SJCRH30 (cell line): ENCODE measurements at regions not wholly inside any gene's neighbourhood (a gene's known extent, or its start where the extent isn't known, plus 50 kb on each side); places are given as distances from the start of the nearest gene placed in this dataset.

ENCODE experiments used
- DNase-seq, 2 experiments: peaks; one replicate each; pipeline ENCODE4 v3.0.0-alpha.2; 2015 to 2020
- H3K27ac ChIP-seq: fragments of 250-450 bp; sonication (Bioruptor Pico); 2 replicates; pipeline ENCODE4 v1.5.1; 2020; ENCODE audit warnings: mild to moderate bottlenecking, moderate library complexity
- H3K27me3 ChIP-seq: fragments of 250-450 bp; sonication (Bioruptor Pico); 2 replicates; pipeline ENCODE4 v1.5.1; 2020; ENCODE audit warnings: mild to moderate bottlenecking, moderate library complexity
- H3K36me3 ChIP-seq: fragments of 250-450 bp; sonication (Bioruptor Pico); 2 replicates; pipeline ENCODE4 v1.5.1; 2020; ENCODE audit warnings: mild to moderate bottlenecking, moderate library complexity
- H3K4me1 ChIP-seq: fragments of 250-450 bp; sonication (Bioruptor Pico); 2 replicates; pipeline ENCODE4 v1.5.1; 2020; ENCODE audit warnings: mild to moderate bottlenecking, moderate library complexity
- H3K4me3 ChIP-seq: fragments of 250-450 bp; sonication (Bioruptor Pico); 2 replicates; pipeline ENCODE4 v1.5.1; 2020; ENCODE audit warnings: mild to moderate bottlenecking, moderate library complexity
- H3K9me3 ChIP-seq: fragments of 250-450 bp; sonication (Bioruptor Pico); replicated peaks from 2 replicates; pipeline ENCODE4 v1.5.1; 2020; ENCODE audit warnings: mild to moderate bottlenecking, moderate library complexity

DNA sequence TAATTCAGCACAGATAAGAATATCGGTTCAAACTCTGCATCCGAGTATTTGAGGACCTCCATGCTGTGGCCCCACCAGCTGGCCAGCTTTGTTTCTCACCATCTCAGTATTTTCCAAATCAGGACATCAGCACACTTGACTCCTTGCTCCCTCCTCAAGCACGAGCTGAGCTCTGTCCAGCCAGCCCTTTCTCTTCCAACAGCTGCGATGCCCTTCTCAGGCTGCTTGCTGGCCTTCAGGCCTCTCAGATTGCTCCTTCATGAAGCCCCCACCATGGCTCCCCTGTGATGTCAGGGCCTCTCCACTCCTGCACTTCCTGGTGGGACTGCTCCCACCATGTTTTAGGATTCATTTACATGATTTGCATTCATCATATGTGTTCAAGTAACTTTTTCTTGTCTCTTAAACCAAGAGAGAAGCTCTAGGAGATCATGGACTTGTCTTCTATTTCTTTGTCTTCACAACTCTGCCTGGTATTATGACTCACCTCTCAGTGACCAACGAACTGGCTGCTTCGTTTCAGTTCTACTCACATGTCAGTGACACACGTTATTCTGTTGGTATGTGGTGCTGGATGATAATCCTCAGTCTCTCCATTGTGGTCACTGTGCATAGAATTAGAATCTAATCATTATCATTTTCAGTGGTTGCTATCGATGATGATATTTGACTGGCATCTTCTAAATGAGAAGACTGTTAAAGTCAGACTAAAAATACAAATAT is 471.7 kb downstream of the EFNB2 start:
- DNase-seq = peak; percentile 13 to 21
- Histone ChIP-seq H3K4me3 (no peak overlapping the region), H3K27me3 (no peaks in the 10 kb centered on the region), H3K9me3 (no peaks in the 10 kb centered on the region), H3K4me1 (no peaks in the 10 kb centered on the region; the same call in 1 of the 2 replicates), H3K36me3 (no peaks in the 10 kb centered on the region), H3K27ac (0 out of 2 replicates have a peak overlapping the region, but pooled peaks have one; percentile 16)

DNA sequence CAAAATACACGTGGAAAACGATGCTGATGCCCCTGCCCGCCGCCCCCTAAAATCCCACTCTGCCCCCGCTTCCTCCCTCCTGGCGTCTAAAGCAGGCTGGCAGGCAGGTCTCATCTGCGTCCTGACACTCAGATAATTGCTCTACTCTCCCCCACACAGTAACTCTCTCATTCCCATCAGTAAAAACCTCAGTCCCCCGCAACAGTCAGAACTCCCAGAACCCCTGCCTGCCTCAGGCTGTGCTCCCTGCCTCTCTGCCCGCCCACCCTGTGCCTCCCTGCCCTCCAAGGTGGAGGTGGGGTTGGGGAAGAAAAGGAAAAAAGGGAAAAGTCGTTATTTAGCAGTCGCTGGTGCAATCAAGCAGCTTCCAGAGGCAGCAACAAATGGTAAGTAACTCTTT is 473.7 kb downstream of the EFNB2 start:
- H3K27me3 ChIP-seq = no peaks in the 10 kb centered on the region
- no peak for DNase-seq
- no peak overlapping the region for H3K4me3 ChIP-seq
- no peaks in the 10 kb centered on the region for H3K36me3 ChIP-seq
- no peaks in the 10 kb centered on the region for H3K9me3 ChIP-seq
- no peaks in the 10 kb centered on the region; the same call in 1 of the 2 replicates for H3K4me1 ChIP-seq
- no peak overlapping the region for H3K27ac ChIP-seq

DNA sequence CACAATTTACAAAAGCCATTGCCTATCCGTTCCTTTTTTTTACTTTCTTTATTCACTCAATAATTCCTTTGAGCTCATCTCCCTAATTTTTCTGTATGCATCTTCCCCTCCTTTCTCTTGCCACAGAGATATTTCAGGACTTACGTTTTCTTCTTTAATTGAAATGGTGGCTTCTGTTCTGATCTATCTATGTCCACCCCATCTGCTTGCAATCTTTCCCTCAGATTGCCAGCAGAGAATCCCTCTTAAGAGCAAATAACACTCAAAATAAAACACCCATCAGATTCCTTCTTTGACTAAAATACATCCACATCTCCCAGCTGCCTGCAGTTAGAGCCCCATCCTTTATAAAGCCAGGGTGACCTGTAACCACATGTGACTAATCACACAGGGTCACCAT is 478.6 kb downstream of the EFNB2 start:
- no peak overlapping the region for H3K4me3 ChIP-seq
- H3K27ac ChIP-seq = no peak overlapping the region
- H3K9me3 ChIP-seq = no peaks in the 10 kb centered on the region
- DNase-seq = no peak
- H3K4me1 ChIP-seq = peaks cover 6% of the 10 kb centered on the region; the same call in 1 of the 2 replicates
- H3K36me3 ChIP-seq = no peaks in the 10 kb centered on the region
- H3K27me3 ChIP-seq = no peaks in the 10 kb centered on the region

DNA sequence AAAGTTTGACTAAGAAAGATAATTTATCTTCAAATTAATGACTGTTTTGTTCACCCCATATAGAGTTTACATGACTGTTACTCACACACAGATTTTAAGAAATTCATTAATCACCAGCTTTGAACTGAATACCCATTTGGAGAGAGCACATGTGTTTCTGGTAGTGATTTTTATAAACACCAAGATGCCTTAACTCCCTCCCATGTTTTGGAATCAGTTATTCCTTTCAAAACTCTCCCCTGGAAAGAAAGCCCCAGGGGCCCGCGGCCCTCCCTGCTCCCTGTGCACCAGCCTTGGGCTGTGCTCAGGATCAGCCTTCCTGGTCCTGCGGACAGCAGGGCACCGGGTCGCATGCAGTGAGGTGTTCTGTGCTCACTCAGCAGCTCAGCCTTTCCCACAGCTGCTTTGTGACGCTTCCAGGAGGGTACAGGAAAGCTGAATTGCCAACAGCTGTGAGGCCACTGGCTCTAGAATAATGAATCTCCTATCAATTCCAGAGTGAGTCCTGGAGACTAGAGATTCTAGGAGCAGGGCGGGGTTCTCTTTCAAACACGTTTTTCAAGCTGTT is 483.2 kb downstream of the EFNB2 start:
- H3K27ac ChIP-seq = no peak overlapping the region
- no peaks in the 10 kb centered on the region for H3K9me3 ChIP-seq
- no peaks in the 10 kb centered on the region for H3K36me3 ChIP-seq
- no peaks in the 10 kb centered on the region for H3K27me3 ChIP-seq
- peak; percentile 61 to 73 for DNase-seq
- no peak overlapping the region for H3K4me3 ChIP-seq
- H3K4me1 ChIP-seq = peaks cover 8% of the 10 kb centered on the region; the same call in 1 of the 2 replicates

DNA sequence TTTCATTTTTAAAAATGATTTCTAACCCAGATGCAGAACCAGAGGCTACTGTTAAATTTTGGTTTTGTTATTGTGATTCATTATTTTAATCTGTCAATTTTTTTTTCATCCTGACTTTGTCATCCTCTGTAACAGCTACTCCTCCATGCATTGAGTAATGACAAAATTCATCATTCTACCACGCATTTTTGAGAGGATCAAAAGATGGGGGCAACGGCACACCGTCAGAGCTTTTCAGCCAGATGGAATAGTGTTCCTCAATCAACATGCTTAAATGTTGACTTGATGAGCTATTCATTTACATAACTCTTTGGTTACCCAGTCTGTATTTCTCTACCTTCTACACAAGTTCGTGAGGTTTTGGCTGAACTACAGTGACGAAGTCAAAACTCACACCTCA is 486.3 kb downstream of the EFNB2 start:
- H3K36me3 ChIP-seq = no peaks in the 10 kb centered on the region
- no peaks in the 10 kb centered on the region for H3K27me3 ChIP-seq
- H3K4me1 ChIP-seq = peaks cover 8% of the 10 kb centered on the region; the same call in 1 of the 2 replicates
- DNase-seq = no peak
- no peak overlapping the region for H3K27ac ChIP-seq
- H3K4me3 ChIP-seq = no peak overlapping the region
- H3K9me3 ChIP-seq = no peaks in the 10 kb centered on the region

DNA sequence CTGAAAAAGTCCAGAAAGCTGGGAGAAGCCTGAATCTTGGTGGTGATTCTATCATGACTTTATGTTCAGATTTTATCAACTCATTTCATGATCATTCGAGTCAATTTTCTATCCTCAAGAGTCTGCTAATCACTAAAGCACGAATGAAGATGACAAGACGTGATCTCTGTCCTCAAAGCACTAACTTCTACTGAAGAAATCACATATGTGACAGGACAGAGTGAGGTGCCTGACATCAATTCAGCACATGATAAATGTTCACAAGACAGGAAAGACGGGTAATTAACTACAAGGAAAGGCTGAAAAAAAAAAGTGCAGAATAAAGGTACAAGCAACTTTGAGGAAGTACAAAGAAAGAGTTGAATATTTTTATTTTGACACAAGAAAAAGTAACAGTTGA is 487.1 kb downstream of the EFNB2 start:
- no peak for DNase-seq
- no peaks in the 10 kb centered on the region for H3K9me3 ChIP-seq
- no peak overlapping the region for H3K27ac ChIP-seq

DNA sequence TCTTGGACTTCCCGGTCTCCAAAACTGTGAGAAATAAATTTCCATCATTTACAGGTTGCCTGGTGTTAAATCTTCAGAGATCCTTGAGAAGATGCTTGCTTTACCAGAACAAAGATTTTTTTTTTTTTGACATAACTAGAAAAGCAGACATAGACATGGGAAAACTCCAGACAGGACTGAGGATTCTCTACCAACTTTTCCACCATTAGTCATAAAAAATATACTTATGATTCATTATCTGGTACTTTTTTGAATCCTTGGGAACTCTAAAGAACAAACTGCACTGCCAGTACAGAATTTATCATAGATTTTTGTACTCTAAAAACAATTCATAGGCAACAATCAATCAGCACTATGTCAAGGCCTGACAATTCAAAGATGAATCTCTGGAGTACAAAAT is 487.6 kb downstream of the EFNB2 start:
- H3K27ac ChIP-seq = no peak overlapping the region
- peaks cover 14% of the 10 kb centered on the region for H3K4me1 ChIP-seq
- no peak overlapping the region for H3K4me3 ChIP-seq
- no peaks in the 10 kb centered on the region for H3K9me3 ChIP-seq
- no peaks in the 10 kb centered on the region for H3K36me3 ChIP-seq
- DNase-seq = no peak
- no peaks in the 10 kb centered on the region for H3K27me3 ChIP-seq

More for the DNA sequence above, 487.1 kb downstream of the EFNB2 start:
- H3K4me1 ChIP-seq = peaks cover 8% of the 10 kb centered on the region
- no peaks in the 10 kb centered on the region for H3K36me3 ChIP-seq
- no peak overlapping the region for H3K4me3 ChIP-seq
- no peaks in the 10 kb centered on the region for H3K27me3 ChIP-seq

DNA sequence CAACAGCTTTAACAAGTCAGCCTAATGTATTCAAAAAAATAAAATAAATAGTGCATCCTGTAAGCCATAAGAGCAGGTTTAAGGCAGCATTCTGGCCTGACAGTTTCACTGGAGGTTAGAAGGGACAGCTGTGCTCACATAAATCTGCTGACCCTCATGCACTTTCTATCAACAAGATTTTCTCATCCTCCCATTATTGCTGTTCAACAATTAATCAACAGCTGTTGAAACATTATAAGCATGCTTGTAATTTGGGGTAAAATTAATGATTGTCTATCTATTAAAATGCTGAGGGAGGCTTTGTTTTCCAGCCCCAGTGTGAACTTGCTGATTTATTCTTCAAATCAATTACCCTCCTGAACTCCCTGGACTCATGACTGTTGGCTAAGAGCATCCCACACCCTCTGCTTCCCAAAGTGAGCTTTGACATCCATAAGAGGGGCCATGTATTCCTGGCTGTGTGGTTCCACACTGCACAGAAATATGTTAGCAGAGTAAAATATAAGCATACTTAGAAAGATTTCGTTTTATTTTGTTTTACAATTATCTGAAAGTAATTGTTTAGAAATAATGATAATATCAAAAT is 492.4 kb downstream of the EFNB2 start:
- DNase-seq = peak in 1 of 2 experiments; percentile 46
- Histone ChIP-seq H3K36me3 (no peaks in the 10 kb centered on the region), H3K27ac (no peak overlapping the region; the same call in 1 of the 2 replicates), H3K4me3 (no peak overlapping the region), H3K9me3 (no peaks in the 10 kb centered on the region), H3K4me1 (peaks cover 7% of the 10 kb centered on the region), H3K27me3 (no peaks in the 10 kb centered on the region)

DNA sequence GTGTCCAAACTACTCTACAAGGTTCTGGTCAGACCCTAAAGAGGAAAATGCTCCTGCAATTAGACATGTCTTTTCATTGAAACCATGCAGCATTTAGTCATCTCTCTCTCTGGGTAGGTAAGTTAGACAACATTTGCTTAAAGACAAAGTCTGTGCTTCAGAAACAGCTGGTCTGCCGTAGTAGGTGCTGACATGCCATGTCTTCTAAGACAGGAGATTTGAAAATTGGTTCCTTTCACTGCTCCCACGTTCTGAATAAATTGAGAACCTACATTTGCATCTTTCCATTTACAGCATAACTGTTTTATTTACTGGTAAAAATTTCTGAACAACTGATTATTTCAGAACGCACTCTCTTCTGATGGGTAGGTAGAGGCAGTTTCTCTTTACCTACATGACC is 494.0 kb downstream of the EFNB2 start:
- Histone ChIP-seq H3K9me3 (no peaks in the 10 kb centered on the region), H3K27me3 (no peaks in the 10 kb centered on the region), H3K36me3 (no peaks in the 10 kb centered on the region), H3K27ac (no peak overlapping the region), H3K4me3 (no peak overlapping the region), H3K4me1 (peaks cover 7% of the 10 kb centered on the region)
- DNase-seq = no peak

DNA sequence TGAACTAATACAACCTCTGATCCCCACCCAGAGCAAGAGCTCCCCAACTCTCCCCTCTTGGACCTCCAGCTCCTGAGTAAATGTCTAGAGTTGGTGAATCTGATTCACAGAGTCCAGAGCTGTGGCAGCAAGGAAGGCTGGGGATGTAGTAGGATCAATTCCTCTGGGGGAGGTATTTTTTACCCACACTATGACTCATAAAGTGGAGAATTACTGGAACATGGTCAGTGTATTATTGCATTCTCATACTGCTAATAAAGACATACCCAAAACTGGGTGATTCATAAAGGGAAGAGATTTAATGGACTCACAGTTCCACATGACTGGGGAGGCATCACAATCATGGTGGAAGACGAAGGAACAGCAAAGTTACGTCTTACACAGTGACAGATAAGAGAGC is 496.7 kb downstream of the EFNB2 start:
- Histone ChIP-seq H3K4me3 (no peak overlapping the region), H3K36me3 (no peaks in the 10 kb centered on the region), H3K27me3 (no peaks in the 10 kb centered on the region), H3K4me1 (peaks cover 11% of the 10 kb centered on the region), H3K27ac (no peak overlapping the region), H3K9me3 (no peaks in the 10 kb centered on the region)
- no peak for DNase-seq

DNA sequence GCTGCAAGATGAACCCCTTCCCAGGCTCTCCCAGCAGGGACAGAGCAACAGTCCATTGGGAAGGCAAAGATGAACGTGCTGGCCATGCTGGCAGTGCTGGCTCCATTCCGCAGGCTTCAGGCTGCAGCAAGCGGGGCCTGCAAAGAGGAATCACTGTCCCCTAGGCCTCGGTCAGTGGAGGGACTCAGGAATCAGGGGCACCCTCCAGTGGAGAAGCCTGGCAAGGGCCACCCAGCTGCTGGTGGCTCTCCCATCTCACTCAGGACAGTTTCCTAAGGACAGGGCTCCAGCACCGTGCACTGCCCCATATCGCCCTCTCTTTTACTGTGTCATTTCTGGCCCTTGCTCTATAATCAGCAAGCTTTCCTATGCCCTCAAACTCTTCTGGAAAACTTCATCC is 498.6 kb downstream of the EFNB2 start:
- H3K36me3 ChIP-seq = no peaks in the 10 kb centered on the region
- H3K4me1 ChIP-seq = peaks cover 4% of the 10 kb centered on the region; the same call in 1 of the 2 replicates
- no peaks in the 10 kb centered on the region for H3K27me3 ChIP-seq
- no peak overlapping the region for H3K4me3 ChIP-seq
- H3K27ac ChIP-seq = no peak overlapping the region
- H3K9me3 ChIP-seq = no peaks in the 10 kb centered on the region
- peak; percentile 12 to 18 for DNase-seq

DNA sequence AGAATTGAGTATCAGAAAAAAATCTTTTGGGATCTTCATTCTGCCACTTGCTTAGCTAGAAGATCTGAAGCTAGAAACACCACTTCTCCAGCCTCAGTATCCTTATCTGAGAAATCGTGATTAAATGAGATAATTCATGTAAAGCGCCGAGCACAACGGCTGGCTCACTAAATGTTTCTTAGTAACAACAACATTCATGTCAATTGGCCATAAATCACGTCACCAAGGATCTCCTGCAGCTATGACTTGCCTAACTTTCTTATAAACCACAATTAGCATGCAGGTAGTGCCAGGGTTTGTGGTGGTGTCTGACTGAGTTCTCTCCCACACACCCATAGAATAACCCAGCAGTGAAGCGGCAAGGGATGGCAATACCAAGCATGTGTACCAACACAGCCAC is 501.3 kb downstream of the EFNB2 start:
- Histone ChIP-seq H3K4me1 (peaks cover 17% of the 10 kb centered on the region), H3K36me3 (no peaks in the 10 kb centered on the region), H3K4me3 (no peak overlapping the region), H3K9me3 (no peaks in the 10 kb centered on the region), H3K27ac (no peak overlapping the region), H3K27me3 (no peaks in the 10 kb centered on the region)
- no peak for DNase-seq

DNA sequence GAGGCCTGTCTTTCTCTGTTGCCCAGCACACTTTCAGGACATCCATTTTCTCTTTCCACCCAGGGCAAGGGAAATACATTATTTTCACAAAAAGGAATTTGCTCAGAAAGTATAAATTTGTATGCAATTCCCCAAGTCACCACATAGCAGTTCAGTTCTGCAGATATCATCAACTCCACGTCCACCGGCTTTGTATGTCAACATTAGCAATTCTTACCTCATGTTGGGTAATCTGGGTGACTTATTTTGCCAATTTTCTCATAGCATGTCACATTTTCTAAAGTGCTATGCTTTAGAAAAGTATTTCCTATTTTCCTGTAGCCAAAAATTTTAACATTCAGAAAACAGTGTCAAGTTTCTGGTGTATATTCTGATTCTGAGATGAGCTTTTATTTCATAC is 501.8 kb downstream of the EFNB2 start:
- Histone ChIP-seq H3K36me3 (no peaks in the 10 kb centered on the region), H3K9me3 (no peaks in the 10 kb centered on the region), H3K27ac (no peak overlapping the region), H3K27me3 (no peaks in the 10 kb centered on the region), H3K4me3 (no peak overlapping the region), H3K4me1 (peaks cover 23% of the 10 kb centered on the region)
- DNase-seq = no peak

DNA sequence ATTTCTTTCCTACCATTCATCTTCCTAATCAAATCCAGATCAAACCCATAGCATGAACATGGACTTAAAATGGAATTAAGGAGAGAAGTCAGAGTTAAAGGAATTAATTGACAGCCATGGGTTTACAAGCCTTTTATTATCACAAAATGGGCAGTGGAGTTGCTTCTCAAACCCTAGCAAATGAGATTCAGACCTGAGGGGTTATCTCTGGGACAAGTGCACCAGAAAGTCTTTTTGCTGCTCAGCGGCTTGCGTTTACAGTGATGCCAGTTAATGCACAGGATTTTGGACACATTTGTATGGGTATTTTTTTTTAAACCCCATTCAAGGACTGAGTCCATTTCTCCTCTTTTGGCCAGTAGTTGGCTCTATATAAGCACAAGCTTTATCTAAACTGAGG is 503.0 kb downstream of the EFNB2 start:
- H3K27ac ChIP-seq = no peak overlapping the region
- peaks cover 34% of the 10 kb centered on the region for H3K4me1 ChIP-seq
- H3K36me3 ChIP-seq = no peaks in the 10 kb centered on the region
- no peaks in the 10 kb centered on the region for H3K27me3 ChIP-seq
- H3K4me3 ChIP-seq = no peak overlapping the region
- H3K9me3 ChIP-seq = no peaks in the 10 kb centered on the region
- no peak for DNase-seq

DNA sequence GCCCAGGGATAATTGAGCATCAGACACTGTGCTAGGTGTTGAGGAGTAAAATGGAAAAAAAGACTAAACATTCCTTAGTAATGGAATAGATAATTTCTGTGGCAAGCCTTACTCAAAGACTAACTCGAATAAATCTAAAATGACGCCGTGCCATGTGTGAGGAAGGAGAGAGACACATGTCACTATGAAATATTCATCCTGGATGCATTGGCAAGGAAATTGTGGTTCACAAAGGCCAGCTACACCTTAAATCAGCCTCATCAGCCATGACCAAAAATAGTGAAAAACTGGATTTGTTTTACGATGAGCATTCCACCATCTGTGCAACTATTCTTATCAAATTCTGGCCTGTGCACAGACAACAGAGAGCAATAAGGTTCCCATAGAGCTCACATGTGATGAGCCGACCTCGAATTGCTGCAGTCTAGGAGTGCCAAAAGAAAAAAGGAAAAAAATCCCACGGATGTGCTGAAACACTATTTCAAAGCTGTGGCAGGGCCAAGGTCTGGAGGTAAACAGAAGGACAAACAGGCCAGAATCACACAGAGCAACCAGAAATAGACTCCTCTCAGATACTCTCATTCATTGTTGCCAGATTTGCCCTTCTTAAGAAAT is 505.7 kb downstream of the EFNB2 start:
- peaks cover 34% of the 10 kb centered on the region for H3K4me1 ChIP-seq
- H3K27ac ChIP-seq = peak overlapping the region; percentile 85
- peak in 1 of 2 experiments; percentile 16 for DNase-seq
- H3K36me3 ChIP-seq = no peaks in the 10 kb centered on the region
- no peaks in the 10 kb centered on the region for H3K27me3 ChIP-seq
- H3K9me3 ChIP-seq = no peaks in the 10 kb centered on the region
- H3K4me3 ChIP-seq = no peak overlapping the region
